Activated T-helper 9 cell treated with anti-CD3 and anti-CD28 coated beads, Interleukin-2, amount 50 U/mL, for 16 hours (primary cell): ENCODE measurements at regions not wholly inside any gene's neighbourhood (a gene's known extent, or its start where the extent isn't known, plus 50 kb on each side); places are given as distances from the start of the nearest gene placed in this dataset.
A peak's percentile ranks its signal among the peaks of the same experiment; 100 is the strongest.

ENCODE experiments used
- DNase-seq: peaks from one replicate; pipeline ENCODE4 v3.0.0-alpha.2; 2020; ENCODE audit warnings: low read depth

DNA sequence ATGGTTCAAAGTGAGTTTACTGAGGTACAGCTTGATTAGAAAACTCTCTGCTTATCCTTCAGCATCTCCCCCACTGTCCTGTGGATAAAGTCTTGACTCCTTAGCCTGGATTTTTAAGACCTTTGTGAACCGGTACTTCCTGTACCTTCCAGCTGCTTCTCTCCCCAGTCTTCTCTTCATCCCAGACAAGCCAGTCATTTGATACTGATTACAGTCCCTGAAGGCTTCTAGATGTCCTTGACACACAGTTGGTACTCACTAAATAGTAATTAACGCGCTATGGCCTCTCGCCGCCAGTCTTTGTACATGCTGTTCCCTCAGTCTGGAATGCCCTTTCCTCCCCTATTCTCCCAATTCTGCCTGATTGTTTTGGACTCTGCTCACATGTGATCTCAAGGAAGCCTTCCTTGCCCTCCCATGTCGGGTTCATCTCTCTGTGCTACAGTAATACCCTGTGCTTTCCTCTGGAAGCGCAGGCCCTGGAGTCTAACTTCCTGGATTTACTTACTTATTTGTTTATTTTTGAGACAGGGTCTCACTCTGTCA lies 50.6 kb upstream of the PTGR2 start:
- DNase-seq, result no peak

GRCh38 chr14:73797543-73798265 lies 53.9 kb upstream of the PTGR2 start:
- DNase-seq, result no peak

GRCh38 chr14:73796893-73797542 lies 54.6 kb upstream of the PTGR2 start:
- DNase-seq, result no peak

- no peak for DNase-seq
Observed at GRCh38 chr14:73796415-73796814, 55.2 kb upstream of the PTGR2 start.

GRCh38 chr14:73795974-73796373 lies 55.7 kb upstream of the PTGR2 start:
- no peak for DNase-seq

DNA sequence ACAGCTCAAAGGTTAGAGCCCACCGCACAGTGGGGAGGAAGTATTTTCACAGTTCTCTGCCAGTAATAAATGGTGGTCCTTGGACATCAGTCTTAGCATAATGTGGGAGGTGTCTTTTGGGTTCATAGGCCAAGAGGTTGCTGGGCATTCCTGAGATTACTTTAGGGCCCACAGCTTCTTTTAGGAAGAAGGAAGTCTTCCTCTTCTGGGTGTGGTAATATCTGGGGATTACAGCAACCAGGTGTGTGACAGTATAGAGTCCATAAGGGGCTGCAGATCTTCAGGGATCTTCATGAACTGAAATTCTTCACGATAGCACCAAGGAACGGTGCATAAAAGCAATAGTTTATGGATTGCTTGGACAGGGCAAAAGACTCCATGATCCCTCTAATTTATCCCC lies 56.2 kb upstream of the PTGR2 start:
- no peak for DNase-seq

DNA sequence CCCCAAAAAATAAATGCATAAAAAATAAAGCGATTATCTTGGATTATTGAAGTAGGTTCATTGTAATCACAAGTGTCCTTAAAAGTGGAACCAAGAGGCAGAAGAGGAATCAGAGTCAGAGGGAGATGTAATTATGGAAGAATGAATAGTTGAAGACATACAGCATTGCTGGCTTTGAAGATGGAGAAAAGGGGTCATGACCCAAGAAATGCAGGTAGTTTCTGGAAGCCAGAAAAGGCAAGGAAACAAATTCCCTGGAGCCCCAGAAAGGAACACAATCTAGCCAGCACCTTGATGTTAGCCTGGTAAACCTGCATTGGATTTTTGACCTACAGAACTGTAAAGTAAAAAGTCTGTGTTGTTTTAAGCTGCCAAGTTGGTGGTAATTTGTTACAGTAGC lies 57.5 kb upstream of the PTGR2 start:
- no peak for DNase-seq

GRCh38 chr14:73792481-73792880 lies 59.1 kb upstream of the PTGR2 start:
- DNase-seq, result no peak

DNA sequence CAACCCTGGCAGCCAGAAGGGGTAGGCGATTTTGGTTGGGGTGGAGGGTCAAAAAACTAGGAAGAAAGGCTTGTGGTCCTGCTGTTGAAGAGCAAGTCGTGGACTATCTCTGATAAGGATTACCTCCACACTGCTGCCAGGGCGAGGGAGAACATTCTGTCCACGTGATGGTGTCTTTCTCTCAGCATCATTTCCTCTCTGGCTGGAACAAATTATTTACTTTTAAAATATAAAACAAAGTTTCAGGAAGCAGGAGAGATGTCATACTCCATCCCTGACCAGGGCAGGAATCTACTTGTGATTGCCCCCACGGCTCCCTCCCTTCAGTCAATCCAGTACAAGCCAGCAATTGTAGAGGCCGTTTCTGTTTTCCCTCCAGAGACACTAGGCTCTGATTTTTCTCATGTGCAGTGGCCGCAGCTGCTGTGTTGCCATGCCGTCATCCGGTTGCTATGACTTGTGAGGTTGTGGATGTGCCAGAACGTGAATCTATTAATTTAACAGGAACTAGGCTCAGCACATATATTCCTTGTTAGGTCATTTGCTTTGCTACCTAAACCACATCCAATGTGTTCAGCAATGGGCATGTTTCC lies 61.5 kb upstream of the PTGR2 start:
- no peak for DNase-seq

- no peak for DNase-seq
Observed at GRCh38 chr14:73788701-73789551, 62.7 kb upstream of the PTGR2 start.

- DNase-seq, result no peak
Observed at GRCh38 chr14:73788317-73788598, 63.4 kb upstream of the PTGR2 start.

DNA sequence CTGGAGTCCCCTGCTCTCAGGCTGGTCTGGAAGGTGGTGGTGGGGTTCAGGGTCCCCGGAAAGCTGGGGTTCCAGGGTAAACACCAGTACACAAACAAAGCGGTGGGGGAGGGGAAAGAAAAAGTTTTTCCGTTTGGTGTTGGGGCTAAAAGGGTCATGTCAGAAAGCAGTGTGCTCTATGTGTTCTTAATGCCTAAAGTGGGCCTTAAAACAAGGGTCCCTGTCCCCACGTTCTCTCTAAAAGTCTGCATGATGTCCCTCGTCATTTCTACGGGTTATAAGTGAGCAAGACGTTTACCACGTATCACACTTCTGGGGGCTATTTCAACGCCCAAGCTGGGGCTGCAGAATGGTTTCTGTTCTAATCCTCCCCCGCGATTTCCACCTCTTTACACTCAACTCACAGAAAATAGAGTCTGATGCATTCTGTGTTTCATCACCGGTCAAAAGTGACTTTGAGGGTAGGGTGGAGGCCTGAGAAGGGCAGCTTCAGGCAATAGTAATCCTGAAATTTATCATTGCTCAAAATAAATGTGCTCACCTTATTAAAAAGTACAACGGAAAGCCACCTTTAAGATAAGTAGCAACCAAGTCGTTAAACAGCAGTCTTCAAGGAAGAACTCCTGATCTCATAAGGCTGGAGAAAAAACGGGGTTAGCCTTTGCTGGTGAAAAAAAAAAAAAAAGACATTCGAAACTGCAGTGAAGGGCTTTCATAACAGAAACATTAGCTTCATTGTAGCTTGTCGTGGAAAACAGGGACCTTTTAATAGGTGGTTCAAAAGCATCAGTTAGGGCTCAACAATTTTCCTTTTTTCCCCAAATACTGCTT lies 63.9 kb upstream of the PTGR2 start:
- DNase-seq, result peak; percentile 23

DNA sequence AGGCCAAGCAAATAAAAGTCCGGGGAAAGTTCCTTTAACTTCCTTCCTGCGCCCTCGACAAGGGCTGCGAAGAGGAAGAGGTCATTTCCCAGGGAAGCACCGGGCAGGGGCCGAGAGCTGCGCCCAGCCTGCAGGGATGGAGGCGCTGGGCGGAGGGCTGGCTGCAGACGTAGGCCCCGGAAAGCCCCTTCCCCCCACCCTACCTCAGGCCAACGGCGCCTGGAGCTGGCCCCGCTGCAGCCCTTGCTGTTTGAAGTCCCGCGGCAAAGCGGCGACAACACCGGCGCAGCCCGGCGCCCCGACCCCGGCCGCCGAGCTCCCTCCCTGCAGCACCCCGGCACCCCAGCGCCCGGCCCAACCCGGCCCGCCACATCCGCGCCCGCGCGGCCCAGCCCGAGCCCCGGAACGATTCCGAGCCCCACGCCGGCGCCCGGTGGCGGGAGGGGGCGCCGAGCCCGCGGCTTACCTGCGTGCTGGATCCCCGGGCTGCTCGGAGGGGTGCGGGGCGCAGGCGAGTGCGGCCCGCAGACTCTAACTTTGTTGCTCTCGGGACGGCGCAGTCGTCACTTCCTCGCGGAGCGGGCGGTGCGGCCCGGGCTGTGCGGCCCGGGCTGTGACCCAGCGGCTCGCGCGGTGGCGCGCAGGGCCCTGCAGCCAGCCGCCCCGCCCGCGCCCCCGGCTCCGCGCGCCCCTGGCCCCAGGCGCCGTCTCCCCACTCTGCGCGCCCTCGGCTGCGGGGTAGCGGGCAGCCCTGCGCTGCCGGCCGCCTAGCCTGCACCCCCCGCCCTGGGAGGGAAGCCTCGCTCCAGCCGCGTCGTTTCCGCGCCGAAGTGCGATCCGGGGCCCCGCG lies 64.8 kb upstream of the PTGR2 start:
- DNase-seq, result peak; percentile 35

GRCh38 chr14:73785834-73786635 lies 65.6 kb upstream of the PTGR2 start:
- DNase-seq, result peak; percentile 41

- DNase-seq, result no peak
Observed at GRCh38 chr14:73785336-73785833, 66.2 kb upstream of the PTGR2 start.

GRCh38 chr14:73784988-73785313 lies 66.7 kb upstream of the PTGR2 start:
- DNase-seq, result no peak

DNA sequence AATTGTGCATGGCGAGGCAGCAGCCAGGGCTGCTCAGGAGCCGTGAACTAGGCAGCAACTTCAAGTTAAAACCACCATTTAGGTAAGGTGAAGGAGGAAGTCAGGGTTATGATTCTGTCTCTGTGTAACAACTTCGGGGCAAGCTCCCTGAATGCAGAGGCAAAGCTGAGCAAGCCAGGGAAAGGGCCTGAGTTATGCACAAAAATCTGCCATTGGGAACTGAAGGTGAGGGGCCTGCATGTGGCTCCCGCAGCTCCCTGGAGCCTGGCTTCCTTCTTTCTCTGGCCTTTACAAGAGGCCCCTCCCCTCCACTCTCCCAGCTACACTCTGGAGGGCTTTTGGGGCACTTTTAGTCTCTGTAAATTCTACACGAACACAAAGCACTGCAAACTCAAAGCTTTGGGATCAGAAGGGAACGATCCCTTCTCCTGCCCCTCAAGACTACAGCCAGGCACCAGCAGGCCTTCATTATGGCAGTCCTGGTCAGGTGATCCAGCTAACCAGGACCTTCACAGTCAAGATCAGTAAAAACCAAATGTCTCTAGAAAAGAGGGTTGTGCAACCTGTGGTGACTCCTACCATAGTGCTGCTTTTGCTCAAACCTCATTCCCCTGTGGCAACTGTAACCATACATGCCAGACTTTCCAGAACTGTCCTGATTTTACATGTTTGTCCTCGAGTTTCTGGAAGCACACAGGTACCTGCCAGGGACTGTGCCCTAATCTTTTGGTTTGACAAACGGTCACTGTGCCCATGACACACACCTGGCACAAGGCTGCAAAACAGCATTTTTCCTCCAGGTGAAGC lies 67.2 kb upstream of the PTGR2 start:
- DNase-seq, result no peak

- DNase-seq, result no peak
Observed at GRCh38 chr14:73783107-73783727, 68.4 kb upstream of the PTGR2 start.
